ENCODE measurements at regions not wholly inside any gene's neighbourhood (a gene's known extent, or its start where the extent isn't known, plus 50 kb on each side); places are given as distances from the start of the nearest gene placed in this dataset.

- no peaks in the 10 kb centered on the region for H3F3A ChIP-seq (ENCODE audit: low read depth)
- H3K4me3 ChIP-seq (ENCODE audit: low read length, poor library complexity, severe bottlenecking), result no peak overlapping the region
- no peak overlapping the region for H3K9ac ChIP-seq (ENCODE audit: low read depth, low read length, poor library complexity, severe bottlenecking)
- no peak overlapping the region for H2AFZ ChIP-seq (ENCODE audit: low read length)
- no peaks in the 10 kb centered on the region for H3K9me3 ChIP-seq (ENCODE audit: insufficient read depth, low read depth, low read length)
- H3K4me2 ChIP-seq (ENCODE audit: low read depth, low read length, poor library complexity, severe bottlenecking), result no peak overlapping the region
- no peaks in the 10 kb centered on the region for H4K20me1 ChIP-seq (ENCODE audit: insufficient read depth, low read length, poor library complexity, severe bottlenecking)
- H3K9me2 ChIP-seq (replicated peaks; ENCODE audit: low read depth, low read length), result no peaks in the 10 kb centered on the region
- H3K36me3 ChIP-seq (ENCODE audit: insufficient read depth, low read length), result no peaks in the 10 kb centered on the region
- TF ChIP-seq EZH2phosphoT487 (IDR thresholded peaks at IDR 0.05; ENCODE audit: borderline replicate concordance) (no peak), CTCF (conservative IDR thresholded peaks at IDR 0.05; ENCODE audit: low read length) (no peak)
- no peaks in the 10 kb centered on the region for H3K27me3 ChIP-seq (ENCODE audit: insufficient read depth, low read length, poor library complexity, severe bottlenecking)
- H3K79me2 ChIP-seq (ENCODE audit: insufficient read depth, low read length), result no peaks in the 10 kb centered on the region
- no peaks in the 10 kb centered on the region for H3K4me1 ChIP-seq (ENCODE audit: insufficient read depth, low read length, poor library complexity, severe bottlenecking)
These were observed 552.3 kb downstream of the PCDH7 start for GRCh38 chr4:31272331-31273061.

- TF ChIP-seq CTCF (conservative IDR thresholded peaks at IDR 0.05; ENCODE audit: low read length), result no peak
- TF ChIP-seq EZH2phosphoT487 (IDR thresholded peaks at IDR 0.05; ENCODE audit: borderline replicate concordance), result no peak
- Histone ChIP-seq H2AFZ (ENCODE audit: low read length) (no peak overlapping the region), H3K9ac (ENCODE audit: low read depth, low read length, poor library complexity, severe bottlenecking) (no peak overlapping the region), H3K9me3 (ENCODE audit: insufficient read depth, low read depth, low read length) (no peaks in the 10 kb centered on the region), H4K20me1 (ENCODE audit: insufficient read depth, low read length, poor library complexity, severe bottlenecking) (no peaks in the 10 kb centered on the region), H3K79me2 (ENCODE audit: insufficient read depth, low read length) (no peaks in the 10 kb centered on the region), H3K27me3 (ENCODE audit: insufficient read depth, low read length, poor library complexity, severe bottlenecking) (no peaks in the 10 kb centered on the region), H3K4me2 (ENCODE audit: low read depth, low read length, poor library complexity, severe bottlenecking) (no peak overlapping the region), H3K4me1 (ENCODE audit: insufficient read depth, low read length, poor library complexity, severe bottlenecking) (no peaks in the 10 kb centered on the region), H3K4me3 (ENCODE audit: low read length, poor library complexity, severe bottlenecking) (no peak overlapping the region), H3F3A (ENCODE audit: low read depth) (no peaks in the 10 kb centered on the region), H3K36me3 (ENCODE audit: insufficient read depth, low read length) (no peaks in the 10 kb centered on the region), H3K9me2 (replicated peaks; ENCODE audit: low read depth, low read length) (no peaks in the 10 kb centered on the region)
These were observed 555.7 kb downstream of the PCDH7 start for GRCh38 chr4:31275906-31276305.

GRCh38 chr4:31283679-31284078, 563.5 kb downstream of the PCDH7 start:
- H3K4me3 ChIP-seq (ENCODE audit: low read length, poor library complexity, severe bottlenecking), result no peak overlapping the region
- no peaks in the 10 kb centered on the region for H3K27me3 ChIP-seq (ENCODE audit: insufficient read depth, low read length, poor library complexity, severe bottlenecking)
- no peaks in the 10 kb centered on the region for H3K9me3 ChIP-seq (ENCODE audit: insufficient read depth, low read depth, low read length)
- no peaks in the 10 kb centered on the region for H3K4me1 ChIP-seq (ENCODE audit: insufficient read depth, low read length, poor library complexity, severe bottlenecking)
- no peaks in the 10 kb centered on the region for H3K36me3 ChIP-seq (ENCODE audit: insufficient read depth, low read length)
- H3K9me2 ChIP-seq (replicated peaks; ENCODE audit: low read depth, low read length), result no peaks in the 10 kb centered on the region
- H2AFZ ChIP-seq (ENCODE audit: low read length), result no peak overlapping the region
- H3K9ac ChIP-seq (ENCODE audit: low read depth, low read length, poor library complexity, severe bottlenecking), result no peak overlapping the region
- no peaks in the 10 kb centered on the region for H4K20me1 ChIP-seq (ENCODE audit: insufficient read depth, low read length, poor library complexity, severe bottlenecking)
- H3K79me2 ChIP-seq (ENCODE audit: insufficient read depth, low read length), result no peaks in the 10 kb centered on the region
- H3F3A ChIP-seq (ENCODE audit: low read depth), result no peaks in the 10 kb centered on the region
- TF ChIP-seq CTCF (conservative IDR thresholded peaks at IDR 0.05; ENCODE audit: low read length), result no peak
- TF ChIP-seq EZH2phosphoT487 (IDR thresholded peaks at IDR 0.05; ENCODE audit: borderline replicate concordance), result no peak
- no peak overlapping the region for H3K4me2 ChIP-seq (ENCODE audit: low read depth, low read length, poor library complexity, severe bottlenecking)

Data from Loucy (cell line).